ENCODE measurements at regions not wholly inside any gene's neighbourhood (a gene's known extent, or its start where the extent isn't known, plus 50 kb on each side); places are given as distances from the start of the nearest gene placed in this dataset.

DNA sequence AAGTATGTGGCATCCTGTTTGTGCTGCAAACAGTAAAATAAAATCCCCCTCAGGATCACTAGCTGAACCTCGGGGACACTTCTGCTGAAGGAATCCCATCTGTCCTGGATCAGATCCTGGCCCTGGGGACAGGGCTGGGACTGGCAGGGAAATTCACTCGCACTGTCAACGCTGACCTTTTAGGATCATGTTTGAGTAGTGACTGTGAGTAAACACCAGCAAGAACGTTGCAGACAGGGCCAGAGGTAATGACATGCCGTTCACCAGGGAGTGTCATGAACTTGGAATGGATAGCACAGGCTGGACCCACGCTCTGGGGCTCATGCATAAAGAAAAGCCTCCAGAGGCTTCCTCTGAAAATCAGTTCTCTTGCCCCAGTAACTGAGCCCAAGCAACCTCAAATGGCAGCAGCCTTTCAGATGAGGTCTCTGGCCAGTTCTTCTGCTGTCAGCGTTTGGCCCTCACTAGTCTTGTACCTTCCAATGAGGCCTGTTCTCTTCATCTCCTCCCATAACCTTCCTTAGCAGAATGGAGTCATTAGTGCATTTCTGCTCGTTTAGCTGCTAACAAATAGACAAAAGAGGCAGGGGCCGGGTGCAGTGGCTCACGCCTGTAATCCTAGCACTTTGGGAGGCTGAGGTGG lies 51.0 kb upstream of the BARX2 start:
- Histone ChIP-seq H3K27ac (ENCODE audit: insufficient read depth, low read depth, low read length, poor library complexity, severe bottlenecking) (no peak overlapping the region), H3K36me3 (ENCODE audit: control insufficient read depth, insufficient read depth, low read length) (no peaks in the 10 kb centered on the region), H3K4me1 (ENCODE audit: control insufficient read depth, insufficient read depth, low read length) (no peaks in the 10 kb centered on the region), H3K9me3 (ENCODE audit: control insufficient read depth, low read length) (no peaks in the 10 kb centered on the region), H3K27me3 (ENCODE audit: control insufficient read depth, insufficient read depth, low read length, poor library complexity, severe bottlenecking) (no peaks in the 10 kb centered on the region), H3K4me3 (ENCODE audit: insufficient read depth, low read depth, low read length) (no peak overlapping the region)
- WGBS, 2 experiments: 78 to 83% methylated on average over 10 of the region's 10 CpGs

DNA sequence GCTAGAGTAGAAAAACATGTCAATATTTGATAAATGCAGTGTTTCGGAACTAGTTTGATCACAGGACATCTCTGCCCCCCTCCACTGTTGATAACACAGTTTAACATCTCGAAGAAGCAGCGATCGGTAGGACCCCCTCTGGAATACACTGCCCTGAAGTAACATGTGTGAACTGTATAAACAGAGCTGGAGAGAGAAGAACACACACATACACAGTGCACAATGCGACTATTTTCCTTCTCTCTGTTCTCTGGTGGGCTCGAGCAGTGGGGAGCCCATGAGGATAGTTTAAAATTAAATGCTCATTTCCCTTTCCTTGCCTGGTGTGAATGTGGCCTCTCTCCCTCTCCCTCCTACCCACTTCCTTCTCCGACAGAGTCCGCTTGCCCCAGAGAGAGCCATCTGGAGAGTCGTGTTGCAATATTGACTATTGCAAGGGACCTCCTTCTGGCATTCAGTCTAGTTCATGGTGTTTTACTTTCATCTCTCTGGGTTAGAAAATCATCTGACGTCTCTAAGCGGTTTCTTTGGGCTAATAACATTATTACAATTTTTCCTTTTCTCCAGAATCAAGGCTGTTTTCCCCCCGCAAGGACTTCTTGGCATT lies 51.6 kb upstream of the BARX2 start:
- no peak overlapping the region for H3K4me3 ChIP-seq (ENCODE audit: insufficient read depth, low read depth, low read length)
- no peaks in the 10 kb centered on the region for H3K27me3 ChIP-seq (ENCODE audit: control insufficient read depth, insufficient read depth, low read length, poor library complexity, severe bottlenecking)
- whole genome bisulfite sequencing, 2 experiments: 78 to 80% methylated on average over 11 to 12 of the region's 12 CpGs
- H3K4me1 ChIP-seq (ENCODE audit: control insufficient read depth, insufficient read depth, low read length): no peaks in the 10 kb centered on the region
- H3K27ac ChIP-seq (ENCODE audit: insufficient read depth, low read depth, low read length, poor library complexity, severe bottlenecking): no peak overlapping the region
- no peaks in the 10 kb centered on the region for H3K36me3 ChIP-seq (ENCODE audit: control insufficient read depth, insufficient read depth, low read length)
- no peaks in the 10 kb centered on the region for H3K9me3 ChIP-seq (ENCODE audit: control insufficient read depth, low read length)

DNA sequence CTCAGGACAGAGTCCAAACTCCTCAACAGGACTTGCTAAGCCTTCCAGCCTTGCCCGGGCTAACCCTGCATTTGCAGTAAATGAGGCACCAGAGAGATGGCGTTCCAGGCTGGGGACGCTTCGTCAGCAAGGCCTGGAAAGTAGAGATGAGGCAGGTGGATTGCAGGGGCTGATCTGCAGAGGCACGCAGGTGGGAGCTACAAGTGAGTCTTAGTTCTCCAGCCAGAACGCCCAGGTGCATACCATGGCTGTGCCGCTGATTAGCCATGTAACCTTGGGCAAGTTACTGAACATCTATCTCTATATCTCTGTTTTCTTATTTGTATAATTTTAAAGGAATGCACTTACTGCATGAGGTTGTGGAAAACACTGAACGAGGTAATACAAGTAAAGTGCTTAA lies 52.7 kb upstream of the BARX2 start:
- 91 to 94% methylated on average over 8 of the region's 8 CpGs for WGBS, 2 experiments
- Histone ChIP-seq H3K4me3 (ENCODE audit: insufficient read depth, low read depth, low read length) (no peak overlapping the region), H3K4me1 (ENCODE audit: control insufficient read depth, insufficient read depth, low read length) (no peaks in the 10 kb centered on the region), H3K36me3 (ENCODE audit: control insufficient read depth, insufficient read depth, low read length) (no peaks in the 10 kb centered on the region), H3K27me3 (ENCODE audit: control insufficient read depth, insufficient read depth, low read length, poor library complexity, severe bottlenecking) (no peaks in the 10 kb centered on the region), H3K9me3 (ENCODE audit: control insufficient read depth, low read length) (no peaks in the 10 kb centered on the region), H3K27ac (ENCODE audit: insufficient read depth, low read depth, low read length, poor library complexity, severe bottlenecking) (no peak overlapping the region)

DNA sequence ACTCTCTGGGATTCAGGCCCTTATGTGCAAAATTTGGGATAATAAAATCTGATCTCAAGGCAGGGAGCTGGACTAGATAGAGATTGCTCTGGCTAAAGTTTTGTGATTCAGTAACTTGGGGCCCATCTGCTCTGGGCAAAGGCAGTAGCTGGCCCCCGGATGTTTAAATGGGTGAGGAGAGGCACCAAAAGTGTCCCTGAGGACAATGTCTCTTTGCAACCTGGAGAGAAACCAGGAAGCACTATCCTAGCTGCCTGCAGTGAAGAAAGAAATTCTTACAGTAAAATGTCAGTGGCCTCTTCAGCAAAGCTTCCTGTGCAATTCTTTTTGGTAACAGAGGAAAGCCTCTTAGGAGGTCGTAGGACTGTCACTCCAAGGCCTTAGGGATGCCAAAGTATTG lies 54.6 kb upstream of the BARX2 start:
- H3K4me1 ChIP-seq (ENCODE audit: control insufficient read depth, insufficient read depth, low read length): peaks cover 2% of the 10 kb centered on the region
- H3K9me3 ChIP-seq (ENCODE audit: control insufficient read depth, low read length): no peaks in the 10 kb centered on the region
- WGBS, 2 experiments: 74 to 79% methylated on average over 2 of the region's 2 CpGs
- no peaks in the 10 kb centered on the region for H3K36me3 ChIP-seq (ENCODE audit: control insufficient read depth, insufficient read depth, low read length)
- no peak overlapping the region for H3K27ac ChIP-seq (ENCODE audit: insufficient read depth, low read depth, low read length, poor library complexity, severe bottlenecking)
- H3K27me3 ChIP-seq (ENCODE audit: control insufficient read depth, insufficient read depth, low read length, poor library complexity, severe bottlenecking): no peaks in the 10 kb centered on the region
- H3K4me3 ChIP-seq (ENCODE audit: insufficient read depth, low read depth, low read length): no peak overlapping the region

DNA sequence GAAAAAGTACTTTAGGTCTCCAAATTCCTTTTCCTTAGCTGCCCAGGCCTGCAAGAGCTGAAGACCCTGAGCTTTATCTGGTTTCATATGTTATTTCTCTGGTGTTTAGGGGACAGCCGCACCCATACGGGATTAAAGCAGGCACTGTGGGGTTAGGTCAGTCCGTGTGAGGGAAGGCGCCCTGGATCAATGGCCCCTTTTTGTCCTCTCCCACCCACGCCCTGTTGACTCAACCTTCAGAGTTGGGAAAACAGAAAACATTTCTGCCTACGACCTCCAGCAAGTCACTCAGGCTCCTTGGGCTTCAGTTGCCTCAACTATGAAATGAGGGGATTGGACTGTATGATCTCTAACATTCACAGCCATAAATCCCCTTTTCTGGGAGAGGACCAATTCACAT lies 55.2 kb upstream of the BARX2 start:
- 71 to 75% methylated on average over 6 of the region's 6 CpGs for WGBS, 2 experiments
- H3K27ac ChIP-seq (ENCODE audit: insufficient read depth, low read depth, low read length, poor library complexity, severe bottlenecking): no peak overlapping the region

DNA sequence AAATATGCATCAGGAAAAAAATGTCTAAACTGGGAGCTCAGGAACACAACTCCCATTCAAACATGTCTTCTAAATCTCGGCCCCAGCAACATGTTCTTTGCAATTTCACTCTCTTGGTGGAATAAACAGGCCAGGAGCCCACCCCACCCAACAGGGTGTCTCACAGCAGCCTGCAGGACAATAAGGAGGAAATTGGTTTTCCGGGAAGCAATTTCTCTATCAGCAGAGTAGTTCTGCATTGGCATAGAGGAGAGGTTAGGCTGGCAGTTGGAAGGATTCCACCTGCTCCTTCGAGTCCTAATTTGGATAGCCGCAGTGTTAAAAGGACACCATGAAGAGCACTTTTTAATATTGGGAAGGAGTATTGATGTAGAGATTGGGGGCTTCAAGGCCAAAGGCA lies 55.9 kb upstream of the BARX2 start:
- H3K4me1 ChIP-seq (ENCODE audit: control insufficient read depth, insufficient read depth, low read length): peaks cover 10% of the 10 kb centered on the region
- 83 to 85% methylated on average over 4 of the region's 4 CpGs for WGBS, 2 experiments
- H3K36me3 ChIP-seq (ENCODE audit: control insufficient read depth, insufficient read depth, low read length): no peaks in the 10 kb centered on the region
- no peak overlapping the region for H3K27ac ChIP-seq (ENCODE audit: insufficient read depth, low read depth, low read length, poor library complexity, severe bottlenecking)
- no peaks in the 10 kb centered on the region for H3K9me3 ChIP-seq (ENCODE audit: control insufficient read depth, low read length)
- no peaks in the 10 kb centered on the region for H3K27me3 ChIP-seq (ENCODE audit: control insufficient read depth, insufficient read depth, low read length, poor library complexity, severe bottlenecking)
- no peak overlapping the region for H3K4me3 ChIP-seq (ENCODE audit: insufficient read depth, low read depth, low read length)

More for the DNA sequence above, 55.2 kb upstream of the BARX2 start:
- no peaks in the 10 kb centered on the region for H3K36me3 ChIP-seq (ENCODE audit: control insufficient read depth, insufficient read depth, low read length)
- peaks cover 7% of the 10 kb centered on the region for H3K4me1 ChIP-seq (ENCODE audit: control insufficient read depth, insufficient read depth, low read length)
- H3K4me3 ChIP-seq (ENCODE audit: insufficient read depth, low read depth, low read length): no peak overlapping the region
- no peaks in the 10 kb centered on the region for H3K9me3 ChIP-seq (ENCODE audit: control insufficient read depth, low read length)
- H3K27me3 ChIP-seq (ENCODE audit: control insufficient read depth, insufficient read depth, low read length, poor library complexity, severe bottlenecking): no peaks in the 10 kb centered on the region

DNA sequence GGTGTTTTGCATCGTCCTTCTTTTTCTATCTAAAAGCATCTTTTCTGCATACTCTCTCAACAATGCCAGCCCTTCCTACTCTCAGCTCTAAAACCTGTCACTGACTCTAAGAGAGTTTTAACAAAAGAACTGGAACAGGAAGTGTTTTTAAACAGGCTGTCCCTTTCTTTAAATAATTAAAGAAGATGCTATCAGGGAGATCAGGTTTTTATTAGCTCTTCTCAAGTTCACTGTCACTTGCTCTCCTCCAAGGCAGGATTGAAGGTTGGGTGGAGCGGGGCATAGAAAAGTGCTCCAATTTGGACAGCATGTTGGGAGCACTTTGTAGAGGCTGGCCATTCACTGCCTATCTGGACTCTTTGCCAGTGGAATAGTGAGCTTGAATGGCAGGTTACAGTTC lies 56.4 kb upstream of the BARX2 start:
- Histone ChIP-seq H3K4me3 (ENCODE audit: insufficient read depth, low read depth, low read length) (no peak overlapping the region), H3K27ac (ENCODE audit: insufficient read depth, low read depth, low read length, poor library complexity, severe bottlenecking) (no peak overlapping the region), H3K27me3 (ENCODE audit: control insufficient read depth, insufficient read depth, low read length, poor library complexity, severe bottlenecking) (no peaks in the 10 kb centered on the region), H3K36me3 (ENCODE audit: control insufficient read depth, insufficient read depth, low read length) (no peaks in the 10 kb centered on the region), H3K9me3 (ENCODE audit: control insufficient read depth, low read length) (no peaks in the 10 kb centered on the region), H3K4me1 (ENCODE audit: control insufficient read depth, insufficient read depth, low read length) (peaks cover 10% of the 10 kb centered on the region)
- WGBS, 2 experiments: 88 to 89% methylated on average over 2 of the region's 2 CpGs

DNA sequence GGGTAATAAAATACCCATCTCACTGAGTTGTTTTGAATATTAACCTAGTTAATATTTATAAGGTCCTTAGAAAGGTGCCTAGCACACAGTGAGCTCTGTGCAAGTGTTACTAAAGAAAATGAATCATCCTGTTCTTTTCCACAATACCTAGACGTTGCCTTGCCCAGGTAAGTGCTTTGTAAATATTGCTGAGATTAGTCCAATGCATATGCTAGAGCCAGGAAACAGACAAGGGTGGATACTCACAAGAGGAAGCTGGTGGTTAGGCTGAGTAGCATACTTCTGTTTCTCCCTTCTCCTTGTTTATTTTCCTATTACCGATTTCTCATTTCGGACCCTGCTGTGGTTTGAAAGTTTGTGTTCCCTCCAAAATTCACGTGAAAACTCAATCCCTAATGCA lies 58.1 kb upstream of the BARX2 start:
- H3K27ac ChIP-seq (ENCODE audit: insufficient read depth, low read depth, low read length, poor library complexity, severe bottlenecking): no peak overlapping the region
- WGBS, 2 experiments: 91 to 95% methylated on average over 4 of the region's 4 CpGs

DNA sequence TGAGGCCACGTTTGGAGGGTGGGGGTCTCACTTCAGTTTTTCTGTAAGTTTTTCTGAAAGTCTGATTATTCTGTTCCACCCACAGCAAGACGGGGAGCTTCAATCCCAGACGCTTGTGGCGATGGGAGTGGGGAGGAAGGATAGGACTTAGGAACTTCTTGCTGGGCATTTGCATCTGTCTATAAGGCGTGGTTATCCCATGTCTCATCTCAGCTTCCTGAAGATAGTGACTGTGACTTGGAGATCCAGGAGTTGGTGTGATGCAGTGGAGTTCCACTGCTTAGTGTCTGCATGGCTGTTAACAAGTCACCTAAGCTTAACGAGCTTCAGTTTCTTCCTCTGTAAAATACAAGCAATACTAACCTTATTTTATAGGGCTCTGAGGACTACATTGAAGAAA lies 58.9 kb upstream of the BARX2 start:
- Histone ChIP-seq H3K36me3 (ENCODE audit: control insufficient read depth, insufficient read depth, low read length) (no peaks in the 10 kb centered on the region), H3K27me3 (ENCODE audit: control insufficient read depth, insufficient read depth, low read length, poor library complexity, severe bottlenecking) (no peaks in the 10 kb centered on the region), H3K4me1 (ENCODE audit: control insufficient read depth, insufficient read depth, low read length) (peaks cover 22% of the 10 kb centered on the region), H3K4me3 (ENCODE audit: insufficient read depth, low read depth, low read length) (no peak overlapping the region), H3K27ac (ENCODE audit: insufficient read depth, low read depth, low read length, poor library complexity, severe bottlenecking) (no peak overlapping the region), H3K9me3 (ENCODE audit: control insufficient read depth, low read length) (no peaks in the 10 kb centered on the region)
- 92 to 94% methylated on average over 6 of the region's 6 CpGs for WGBS, 2 experiments

More for the DNA sequence above, 58.1 kb upstream of the BARX2 start:
- no peak overlapping the region for H3K4me3 ChIP-seq (ENCODE audit: insufficient read depth, low read depth, low read length)
- no peaks in the 10 kb centered on the region for H3K9me3 ChIP-seq (ENCODE audit: control insufficient read depth, low read length)
- no peaks in the 10 kb centered on the region for H3K36me3 ChIP-seq (ENCODE audit: control insufficient read depth, insufficient read depth, low read length)
- H3K4me1 ChIP-seq (ENCODE audit: control insufficient read depth, insufficient read depth, low read length): peaks cover 21% of the 10 kb centered on the region
- no peaks in the 10 kb centered on the region for H3K27me3 ChIP-seq (ENCODE audit: control insufficient read depth, insufficient read depth, low read length, poor library complexity, severe bottlenecking)

DNA sequence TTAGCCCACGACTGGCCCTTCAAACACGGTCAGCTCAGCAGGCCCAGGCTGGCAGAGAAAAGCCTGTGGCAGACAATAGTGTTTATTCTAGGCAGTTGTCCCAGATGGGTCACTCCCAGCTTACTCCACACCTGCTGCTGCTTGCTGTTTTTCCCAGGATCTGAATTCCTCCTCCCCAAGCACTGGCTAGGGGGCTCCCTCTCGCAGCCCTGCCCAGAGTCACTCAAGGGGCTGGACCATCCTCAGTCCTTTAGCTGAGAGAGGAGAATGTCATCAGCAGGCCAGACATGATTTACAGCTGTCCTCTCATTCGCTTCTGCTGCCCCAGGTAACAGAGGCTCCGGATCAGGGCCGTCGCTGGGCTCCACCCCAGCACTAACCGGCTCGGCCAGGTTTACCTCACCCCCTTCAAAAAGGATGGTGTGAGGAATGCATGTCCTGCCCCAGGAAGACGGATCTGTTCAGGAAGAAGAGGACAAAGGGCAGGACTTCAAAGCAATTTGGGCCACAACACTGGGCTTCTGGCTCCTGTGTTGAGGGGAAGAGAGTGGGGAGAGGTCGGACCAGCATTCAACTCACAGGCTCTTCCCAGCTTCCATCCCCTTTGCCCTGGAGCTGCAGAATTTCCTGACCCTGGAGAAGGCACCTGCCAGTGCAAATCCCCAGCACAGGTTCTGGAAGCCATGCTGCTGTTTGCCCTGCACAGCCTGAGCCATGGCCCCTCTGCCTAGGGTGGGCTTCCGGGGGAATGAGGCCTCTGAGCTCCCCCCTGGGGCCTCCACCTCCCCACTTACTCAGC lies 59.7 kb upstream of the BARX2 start:
- 38 to 44% methylated on average over 12 of the region's 12 CpGs for WGBS, 2 experiments
- H3K36me3 ChIP-seq (ENCODE audit: control insufficient read depth, insufficient read depth, low read length): no peaks in the 10 kb centered on the region
- H3K27ac ChIP-seq (ENCODE audit: insufficient read depth, low read depth, low read length, poor library complexity, severe bottlenecking): no peak overlapping the region

More for the DNA sequence above, 59.7 kb upstream of the BARX2 start:
- Histone ChIP-seq H3K27me3 (ENCODE audit: control insufficient read depth, insufficient read depth, low read length, poor library complexity, severe bottlenecking) (no peaks in the 10 kb centered on the region), H3K4me3 (ENCODE audit: insufficient read depth, low read depth, low read length) (no peak overlapping the region), H3K4me1 (ENCODE audit: control insufficient read depth, insufficient read depth, low read length) (peaks cover 22% of the 10 kb centered on the region), H3K9me3 (ENCODE audit: control insufficient read depth, low read length) (no peaks in the 10 kb centered on the region)
